ENCODE measurements at regions not wholly inside any gene's neighbourhood (a gene's known extent, or its start where the extent isn't known, plus 50 kb on each side); places are given as distances from the start of the nearest gene placed in this dataset.

DNA sequence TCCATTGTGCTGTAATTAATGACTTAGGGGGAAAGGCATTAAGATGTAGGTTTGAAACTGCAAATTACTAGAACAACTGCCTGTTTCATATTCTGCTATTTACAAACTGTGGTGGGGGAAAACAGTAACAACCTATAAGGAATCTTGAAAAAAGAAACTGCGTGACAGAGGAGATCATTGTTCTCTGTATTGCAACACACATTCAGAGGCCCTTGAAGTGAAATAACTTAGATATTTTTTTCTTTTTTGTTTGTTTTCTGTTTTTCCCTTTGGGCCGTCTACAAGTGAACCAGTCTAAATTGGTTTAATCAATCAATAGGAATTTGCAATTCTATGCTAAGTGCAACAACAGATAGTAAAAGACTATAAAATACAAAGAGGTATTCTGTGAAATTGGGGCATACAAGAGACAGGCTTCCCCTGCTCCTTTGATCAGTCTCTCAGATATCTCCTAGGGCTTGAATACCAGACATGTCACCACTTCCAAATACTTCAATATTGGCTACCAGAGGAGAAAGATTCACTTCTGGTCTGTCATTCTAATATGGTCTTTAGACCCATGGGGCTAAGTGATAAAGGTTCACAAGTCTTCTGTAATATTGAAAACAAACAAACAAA, 2055.1 kb upstream of the CELF4 start:
- TF ChIP-seq, protein P1, sequence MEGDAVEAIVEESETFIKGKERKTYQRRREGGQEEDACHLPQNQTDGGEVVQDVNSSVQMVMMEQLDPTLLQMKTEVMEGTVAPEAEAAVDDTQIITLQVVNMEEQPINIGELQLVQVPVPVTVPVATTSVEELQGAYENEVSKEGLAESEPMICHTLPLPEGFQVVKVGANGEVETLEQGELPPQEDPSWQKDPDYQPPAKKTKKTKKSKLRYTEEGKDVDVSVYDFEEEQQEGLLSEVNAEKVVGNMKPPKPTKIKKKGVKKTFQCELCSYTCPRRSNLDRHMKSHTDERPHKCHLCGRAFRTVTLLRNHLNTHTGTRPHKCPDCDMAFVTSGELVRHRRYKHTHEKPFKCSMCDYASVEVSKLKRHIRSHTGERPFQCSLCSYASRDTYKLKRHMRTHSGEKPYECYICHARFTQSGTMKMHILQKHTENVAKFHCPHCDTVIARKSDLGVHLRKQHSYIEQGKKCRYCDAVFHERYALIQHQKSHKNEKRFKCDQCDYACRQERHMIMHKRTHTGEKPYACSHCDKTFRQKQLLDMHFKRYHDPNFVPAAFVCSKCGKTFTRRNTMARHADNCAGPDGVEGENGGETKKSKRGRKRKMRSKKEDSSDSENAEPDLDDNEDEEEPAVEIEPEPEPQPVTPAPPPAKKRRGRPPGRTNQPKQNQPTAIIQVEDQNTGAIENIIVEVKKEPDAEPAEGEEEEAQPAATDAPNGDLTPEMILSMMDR (conservative IDR thresholded peaks at IDR 0.05 in 1 of 2, IDR thresholded peaks at IDR 0.05 in 1 of 2; ENCODE audit: extremely low read depth in 1 of 2, insufficient read depth in 1 of 2, low read depth in 1 of 2, low read length in 2 of 2): no peak
- TF ChIP-seq EZH2 (IDR thresholded peaks at IDR 0.05; ENCODE audit: borderline replicate concordance, low read length): no peak
